SK-N-SH (cell line): ENCODE measurements at regions not wholly inside any gene's neighbourhood (a gene's known extent, or its start where the extent isn't known, plus 50 kb on each side); places are given as distances from the start of the nearest gene placed in this dataset.

Experiments used
- CTCF ChIA-PET: fragments of 300-600, 350-600 bp; formaldehyde crosslinking; extraction: SDS; loops from one replicate; lab custom pipeline; 2021; lab: Yijun Ruan, JAX
- POLR2A ChIA-PET: fragments of 350-600 bp; sonication (Branson Sonifier 250); formaldehyde crosslinking; extraction: SDS; loops from one replicate; lab custom pipeline; 2020; ENCODE audit warnings: antibody characterized with exemption, inconsistent platforms; lab: Yijun Ruan, JAX
- DNase-seq: peaks from one replicate; pipeline ENCODE4 v3.0.0; 2012
- H2AFZ ChIP-seq: fragments of 200-600 bp; sonication (generic); 2 replicates; pipeline ENCODE4 v1.8.1; 2016; ENCODE audit warnings: antibody characterized with exemption, mild to moderate bottlenecking, low read depth
- H3F3A ChIP-seq: fragments of 200-600 bp; sonication (generic); replicated peaks from 2 replicates; pipeline ENCODE3; 2016; ENCODE audit warnings: antibody characterized with exemption, mild to moderate bottlenecking; ENCODE audit not compliant: insufficient read depth
- H3K27ac ChIP-seq, 2 experiments: fragments of 200-500 bp in 1 of 2; fragments of 200-600 bp in 1 of 2; sonication (Bioruptor generic) in 1 of 2; sonication (generic), shearing (Covaris generic) in 1 of 2; 2 replicates each; pipeline versions ENCODE4 v1.5.1 to v1.6.1; 2014 to 2016; ENCODE audit warnings: low read depth in 2 of 2, inconsistent platforms in 1 of 2, low read length in 1 of 2, mild to moderate bottlenecking in 1 of 2, mixed read lengths in 1 of 2
- H3K27me3 ChIP-seq: fragments of 200-600 bp; sonication (generic), shearing (Covaris generic); 2 replicates; pipeline ENCODE4 v1.6.1; 2016; ENCODE audit warnings: mixed run types; ENCODE audit not compliant: insufficient read depth
- H3K36me3 ChIP-seq, 2 experiments: fragments of 200-500 bp in 1 of 2; fragments of 200-600 bp in 1 of 2; sonication (Bioruptor generic) in 1 of 2; sonication (generic) in 1 of 2; replicated peaks in 1 of 2; 2 replicates each; pipeline versions ENCODE3 to v1.5.1; 2014 to 2016; ENCODE audit warnings: low read length in 1 of 2, mild to moderate bottlenecking in 1 of 2; ENCODE audit not compliant: insufficient read depth in 2 of 2, control insufficient read depth in 1 of 2
- H3K4me1 ChIP-seq, 2 experiments: fragments of 200-500 bp in 1 of 2; fragments of 200-600 bp in 1 of 2; sonication (Bioruptor generic) in 1 of 2; sonication (generic), shearing (Covaris generic) in 1 of 2; 2 replicates each; pipeline versions ENCODE4 v1.5.1 to v1.6.1; 2014 to 2016; ENCODE audit warnings: low read depth in 1 of 2, low read length in 1 of 2, mixed run types in 1 of 2; ENCODE audit not compliant: insufficient read depth in 2 of 2, control insufficient read depth in 1 of 2
- H3K4me2 ChIP-seq: fragments of 200-600 bp; sonication (generic), shearing (Covaris generic); 2 replicates; pipeline ENCODE4 v1.6.1; 2017; ENCODE audit warnings: mixed run types
- H3K4me3 ChIP-seq, 2 experiments: fragments of 200-500 bp in 1 of 2; fragments of 200-600 bp in 1 of 2; sonication (Bioruptor generic) in 1 of 2; sonication (generic), shearing (Covaris generic) in 1 of 2; 2 replicates each; pipeline versions ENCODE4 v1.5.1 to v1.8.1; 2014 to 2016; ENCODE audit warnings: low read depth in 2 of 2, inconsistent platforms in 1 of 2, low read length in 1 of 2, mild to moderate bottlenecking in 1 of 2, mixed read lengths in 1 of 2, moderate library complexity in 1 of 2
- H3K79me2 ChIP-seq: fragments of 200-600 bp; sonication (generic); 2 replicates; pipeline ENCODE4 v1.8.1; 2017; ENCODE audit warnings: mild to moderate bottlenecking; ENCODE audit not compliant: insufficient read depth
- H3K9ac ChIP-seq: fragments of 200-600 bp; sonication (generic); 2 replicates; pipeline ENCODE4 v1.6.1; 2017; ENCODE audit warnings: mixed run types
- H3K9me2 ChIP-seq: fragments of 200-600 bp; sonication (generic); 2 replicates; pipeline ENCODE4 v1.6.1; 2017; ENCODE audit warnings: mixed run types
- H3K9me3 ChIP-seq: fragments of 200-600 bp; sonication (generic); 2 replicates; pipeline ENCODE4 v1.6.1; 2017; ENCODE audit warnings: mixed run types, mild to moderate bottlenecking, moderate library complexity
- H4K20me1 ChIP-seq: fragments of 200-600 bp; sonication (generic); 2 replicates; pipeline ENCODE4 v1.6.1; 2017; ENCODE audit warnings: mild to moderate bottlenecking, mixed run types; ENCODE audit not compliant: insufficient read depth
- GATA2 ChIP-seq: sonication (generic); formaldehyde crosslinking; IDR thresholded peaks from 2 replicates; pipeline ENCODE4 v1.5.0; 2020; ENCODE audit warnings: mild to moderate bottlenecking, missing genetic modification reagents
- JUND ChIP-seq: IDR thresholded peaks from 2 replicates; pipeline ENCODE4 v1.4.0; 2012
- MAX ChIP-seq: IDR thresholded peaks from 2 replicates; pipeline ENCODE4 v1.4.0; 2012; ENCODE audit warnings: low read depth
- RCOR1 ChIP-seq: fragments of 150-350 bp; IDR thresholded peaks from 2 replicates; pipeline ENCODE4 v1.6.1; 2017; ENCODE audit warnings: antibody characterized with exemption, low read length
- REST ChIP-seq: IDR thresholded peaks from 2 replicates; pipeline ENCODE4 v1.6.1; 2012; ENCODE audit warnings: mild to moderate bottlenecking, low read depth, low read length, moderate library complexity
- RXRA ChIP-seq: IDR thresholded peaks from 2 replicates; pipeline ENCODE4 v1.4.0; 2012; ENCODE audit warnings: low read depth, mild to moderate bottlenecking, borderline replicate concordance
- SIN3A ChIP-seq: IDR thresholded peaks from 2 replicates; pipeline ENCODE4 v1.6.1; 2012; ENCODE audit warnings: low read depth, mild to moderate bottlenecking, low read length, moderate library complexity, borderline replicate concordance
- USF2 ChIP-seq: fragments of 150-350 bp; IDR thresholded peaks from 2 replicates; pipeline ENCODE4 v1.6.1; 2017; ENCODE audit warnings: antibody characterized with exemption, low read length, low read depth, borderline replicate concordance
- WGBS: methylation state at CpG from one replicate; pipeline ENCODE4 v1.1.6; 2017; ENCODE audit warnings: low lambda C conversion rate; 5-methylcytosine and 5-hydroxymethylcytosine counted together
- TF ChIP-seq, protein P1 (sequence below): fragments of 150-350 bp; IDR thresholded peaks from 2 replicates; pipeline ENCODE4 v1.6.1; 2016; ENCODE audit warnings: mild to moderate bottlenecking, low read depth, low read length
- TF ChIP-seq, protein P2 (sequence below): IDR thresholded peaks from 2 replicates; pipeline ENCODE4 v1.4.0; 2012; ENCODE audit warnings: low read depth, borderline replicate concordance

DNA sequence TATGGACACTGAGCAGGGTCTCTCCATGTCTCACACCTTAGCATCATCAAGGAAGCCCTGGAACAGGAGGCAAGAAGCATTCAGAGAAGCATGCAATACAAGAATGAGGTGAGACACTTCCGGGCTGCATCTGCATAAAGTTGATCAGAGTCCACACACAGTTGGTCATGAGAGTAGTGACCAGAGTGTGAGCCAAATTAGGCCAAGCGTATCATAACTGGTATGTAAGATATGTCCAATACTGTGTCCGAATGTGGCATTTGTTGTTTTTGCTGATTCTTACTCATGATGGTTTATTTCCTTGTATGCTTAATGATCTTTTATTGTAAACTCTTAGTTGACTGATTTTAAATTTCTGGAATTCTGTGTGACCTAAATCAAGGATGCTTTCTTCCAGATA, 315.7 kb downstream of the INSC start (continued):
- no peak for TF ChIP-seq REST
- TF ChIP-seq, protein P1, sequence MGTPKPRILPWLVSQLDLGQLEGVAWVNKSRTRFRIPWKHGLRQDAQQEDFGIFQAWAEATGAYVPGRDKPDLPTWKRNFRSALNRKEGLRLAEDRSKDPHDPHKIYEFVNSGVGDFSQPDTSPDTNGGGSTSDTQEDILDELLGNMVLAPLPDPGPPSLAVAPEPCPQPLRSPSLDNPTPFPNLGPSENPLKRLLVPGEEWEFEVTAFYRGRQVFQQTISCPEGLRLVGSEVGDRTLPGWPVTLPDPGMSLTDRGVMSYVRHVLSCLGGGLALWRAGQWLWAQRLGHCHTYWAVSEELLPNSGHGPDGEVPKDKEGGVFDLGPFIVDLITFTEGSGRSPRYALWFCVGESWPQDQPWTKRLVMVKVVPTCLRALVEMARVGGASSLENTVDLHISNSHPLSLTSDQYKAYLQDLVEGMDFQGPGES = no peak
- TF ChIP-seq RCOR1 = no peak

DNA sequence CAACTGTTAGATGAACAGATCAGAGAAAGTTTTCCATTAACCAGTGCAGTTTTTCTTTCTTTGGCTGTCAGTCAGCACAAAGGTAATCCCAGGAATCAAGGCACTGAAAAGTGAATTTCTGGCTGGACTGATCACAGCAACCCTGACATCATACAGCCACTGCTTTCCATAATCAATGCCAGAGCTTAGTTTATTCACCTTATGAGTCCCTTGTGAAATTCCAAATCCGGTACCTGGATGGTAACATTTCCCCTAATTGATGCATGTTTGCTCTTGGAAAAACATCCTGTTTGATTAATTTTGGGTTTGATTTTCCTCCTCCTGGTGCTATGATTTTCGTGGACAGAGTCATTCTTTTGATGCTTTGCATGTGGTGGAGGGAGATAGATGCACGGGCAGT, 319.8 kb downstream of the INSC start:
- no peak overlapping the region for H3K27ac ChIP-seq
- ChIA-PET CTCF (interaction anchor here (1.0 to 1.2 kb wide), 2 partner anchors 12 to 110 kb away, joined by 3 to 4 read pairs; no protein-coding TSS in a partner anchor), POLR2A (no interaction called here)
- no peaks in the 10 kb centered on the region for H4K20me1 ChIP-seq
- no peaks in the 10 kb centered on the region for H3K36me3 ChIP-seq
- H3K4me1 ChIP-seq = no peaks in the 10 kb centered on the region
- no peaks in the 10 kb centered on the region for H3K27me3 ChIP-seq
- H3K9me2 ChIP-seq = no peaks in the 10 kb centered on the region
- no peak overlapping the region for H3K4me2 ChIP-seq
- no peaks in the 10 kb centered on the region for H3F3A ChIP-seq
- H3K79me2 ChIP-seq = no peaks in the 10 kb centered on the region
- no peak for DNase-seq
- TF ChIP-seq RXRA = no peak
- TF ChIP-seq SIN3A = no peak
- no peak overlapping the region for H3K4me3 ChIP-seq
- WGBS = 11% methylated on average over 3 of the region's 3 CpGs
- H3K9me3 ChIP-seq = no peaks in the 10 kb centered on the region
- no peak overlapping the region for H3K9ac ChIP-seq
- no peak overlapping the region for H2AFZ ChIP-seq

- no peaks in the 10 kb centered on the region for H3K79me2 ChIP-seq
- CTCF ChIA-PET = interaction anchor here (1.2 kb wide), 1 partner anchor 11 kb away, joined by 4 read pairs; no protein-coding TSS in a partner anchor
- 16% methylated on average over 4 of the region's 4 CpGs for WGBS
Observed at GRCh38 chr11:15446315-15446714, 331.6 kb downstream of the INSC start.

More at GRCh38 chr11:15446315-15446714, 331.6 kb downstream of the INSC start:
- Histone ChIP-seq H2AFZ (no peak overlapping the region), H3K4me3 (no peak overlapping the region), H3K27me3 (no peaks in the 10 kb centered on the region), H3K27ac (no peak overlapping the region), H3F3A (no peaks in the 10 kb centered on the region), H3K4me1 (peaks cover 0 to 9% of the 10 kb centered on the region in 2 experiments; a peak in 2 of 4 replicates), H3K9me3 (no peaks in the 10 kb centered on the region), H3K9ac (no peak overlapping the region), H3K9me2 (no peaks in the 10 kb centered on the region), H3K36me3 (no peaks in the 10 kb centered on the region), H4K20me1 (no peaks in the 10 kb centered on the region), H3K4me2 (no peak overlapping the region)
- POLR2A ChIA-PET = no interaction called here
- no peak for DNase-seq
- no peak for TF ChIP-seq JUND
- TF ChIP-seq, protein P2, sequence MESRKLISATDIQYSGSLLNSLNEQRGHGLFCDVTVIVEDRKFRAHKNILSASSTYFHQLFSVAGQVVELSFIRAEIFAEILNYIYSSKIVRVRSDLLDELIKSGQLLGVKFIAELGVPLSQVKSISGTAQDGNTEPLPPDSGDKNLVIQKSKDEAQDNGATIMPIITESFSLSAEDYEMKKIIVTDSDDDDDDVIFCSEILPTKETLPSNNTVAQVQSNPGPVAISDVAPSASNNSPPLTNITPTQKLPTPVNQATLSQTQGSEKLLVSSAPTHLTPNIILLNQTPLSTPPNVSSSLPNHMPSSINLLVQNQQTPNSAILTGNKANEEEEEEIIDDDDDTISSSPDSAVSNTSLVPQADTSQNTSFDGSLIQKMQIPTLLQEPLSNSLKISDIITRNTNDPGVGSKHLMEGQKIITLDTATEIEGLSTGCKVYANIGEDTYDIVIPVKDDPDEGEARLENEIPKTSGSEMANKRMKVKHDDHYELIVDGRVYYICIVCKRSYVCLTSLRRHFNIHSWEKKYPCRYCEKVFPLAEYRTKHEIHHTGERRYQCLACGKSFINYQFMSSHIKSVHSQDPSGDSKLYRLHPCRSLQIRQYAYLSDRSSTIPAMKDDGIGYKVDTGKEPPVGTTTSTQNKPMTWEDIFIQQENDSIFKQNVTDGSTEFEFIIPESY = no peak
- no peak for TF ChIP-seq GATA2 (CRISPR knock-in tag)
- TF ChIP-seq MAX = no peak
- no peak for TF ChIP-seq USF2
